ENCODE measurements at regions not wholly inside any gene's neighbourhood (a gene's known extent, or its start where the extent isn't known, plus 50 kb on each side); places are given as distances from the start of the nearest gene placed in this dataset.

- Histone ChIP-seq H3K9me2 (replicated peaks; ENCODE audit: low read length) (no peaks in the 10 kb centered on the region), H3K9me3 (ENCODE audit: low read length) (no peaks in the 10 kb centered on the region), H3K36me3 (ENCODE audit: low read depth, low read length) (no peaks in the 10 kb centered on the region), H3K27me3 (ENCODE audit: low read length) (no peaks in the 10 kb centered on the region), H3F3A (ENCODE audit: low read length, unreplicated experiment) (no peaks in the 10 kb centered on the region), H3K27ac (ENCODE audit: low read length) (no peak overlapping the region), H3K4me3 (ENCODE audit: low read length) (no peak overlapping the region), H3K9ac (ENCODE audit: low read length) (no peak overlapping the region), H4K20me1 (ENCODE audit: low read length) (no peaks in the 10 kb centered on the region), H3K79me2 (ENCODE audit: low read length) (no peaks in the 10 kb centered on the region), H2AFZ (ENCODE audit: low read length) (peak overlapping the region; percentile 28; the same call in 1 of the 2 replicates), H3K4me2 (ENCODE audit: low read length) (no peak overlapping the region), H3K4me1 (ENCODE audit: insufficient read depth, low read length) (no peaks in the 10 kb centered on the region)
- no peak for DNase-seq
- intact Hi-C loops (cut with micrococcal nuclease) = no loop called here
- TF ChIP-seq EZH2phosphoT487 (IDR thresholded peaks at IDR 0.05; ENCODE audit: borderline replicate concordance, low read length) = no peak
- TF ChIP-seq, protein P1, sequence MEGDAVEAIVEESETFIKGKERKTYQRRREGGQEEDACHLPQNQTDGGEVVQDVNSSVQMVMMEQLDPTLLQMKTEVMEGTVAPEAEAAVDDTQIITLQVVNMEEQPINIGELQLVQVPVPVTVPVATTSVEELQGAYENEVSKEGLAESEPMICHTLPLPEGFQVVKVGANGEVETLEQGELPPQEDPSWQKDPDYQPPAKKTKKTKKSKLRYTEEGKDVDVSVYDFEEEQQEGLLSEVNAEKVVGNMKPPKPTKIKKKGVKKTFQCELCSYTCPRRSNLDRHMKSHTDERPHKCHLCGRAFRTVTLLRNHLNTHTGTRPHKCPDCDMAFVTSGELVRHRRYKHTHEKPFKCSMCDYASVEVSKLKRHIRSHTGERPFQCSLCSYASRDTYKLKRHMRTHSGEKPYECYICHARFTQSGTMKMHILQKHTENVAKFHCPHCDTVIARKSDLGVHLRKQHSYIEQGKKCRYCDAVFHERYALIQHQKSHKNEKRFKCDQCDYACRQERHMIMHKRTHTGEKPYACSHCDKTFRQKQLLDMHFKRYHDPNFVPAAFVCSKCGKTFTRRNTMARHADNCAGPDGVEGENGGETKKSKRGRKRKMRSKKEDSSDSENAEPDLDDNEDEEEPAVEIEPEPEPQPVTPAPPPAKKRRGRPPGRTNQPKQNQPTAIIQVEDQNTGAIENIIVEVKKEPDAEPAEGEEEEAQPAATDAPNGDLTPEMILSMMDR (conservative IDR thresholded peaks at IDR 0.05; ENCODE audit: low read depth, low read length) = no peak
- no peak for TF ChIP-seq EZH2 (IDR thresholded peaks at IDR 0.05; ENCODE audit: low read length, unreplicated experiment)
- ChIA-PET POLR2A (ENCODE audit: unreplicated experiment) (no interaction called here), CTCF (no interaction called here)
- BruUV-seq (replicated peaks) = no TSS peak
- ATAC-seq = peak; percentile 27; the same call in 1 of the 2 replicates
Observed at GRCh38 chr18:64777556-64777955, 628.7 kb upstream of the LINC00305 start.

DNA sequence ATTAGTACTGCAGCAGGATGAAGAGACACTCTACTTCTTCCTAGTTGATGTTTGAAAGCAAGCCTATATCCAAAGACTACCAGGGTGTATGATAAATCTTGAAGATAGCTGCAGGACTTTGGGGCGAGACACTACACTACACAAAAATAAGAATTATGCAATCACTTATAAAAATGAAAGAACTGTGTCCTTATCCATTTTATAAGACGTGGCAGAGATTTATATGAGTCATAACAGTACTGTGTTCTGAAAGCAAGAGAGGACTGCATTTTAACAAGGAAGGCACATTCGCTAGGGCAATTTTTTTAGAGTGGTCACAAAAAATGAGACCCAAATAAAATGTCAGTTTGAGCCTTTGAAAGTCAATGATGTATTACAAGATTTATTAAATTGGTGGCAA, 617.0 kb upstream of the LINC00305 start:
- ChIA-PET CTCF (no interaction called here), POLR2A (ENCODE audit: unreplicated experiment) (no interaction called here)
- H3K79me2 ChIP-seq (ENCODE audit: low read length) = no peaks in the 10 kb centered on the region
- ATAC-seq = peak; percentile 70
- no peak overlapping the region for H3K9ac ChIP-seq (ENCODE audit: low read length)
- H3K4me2 ChIP-seq (ENCODE audit: low read length) = peak overlapping the region; percentile 31; the same call in 1 of the 2 replicates
- intact Hi-C loops (cut with micrococcal nuclease) = no loop called here
- H3K27me3 ChIP-seq (ENCODE audit: low read length) = no peaks in the 10 kb centered on the region
- no TSS peak for BruUV-seq (replicated peaks)
- no peaks in the 10 kb centered on the region for H3K9me2 ChIP-seq (replicated peaks; ENCODE audit: low read length)
- no peak overlapping the region for H3K4me3 ChIP-seq (ENCODE audit: low read length)
- peak; percentile 22 for DNase-seq
- TF ChIP-seq EZH2 (IDR thresholded peaks at IDR 0.05; ENCODE audit: low read length, unreplicated experiment) (no peak), EZH2phosphoT487 (IDR thresholded peaks at IDR 0.05; ENCODE audit: borderline replicate concordance, low read length) (no peak)
- TF ChIP-seq, protein P1 (conservative IDR thresholded peaks at IDR 0.05; ENCODE audit: low read depth, low read length) = no peak
- no peaks in the 10 kb centered on the region for H3K9me3 ChIP-seq (ENCODE audit: low read length)
- H3F3A ChIP-seq (ENCODE audit: low read length, unreplicated experiment) = no peaks in the 10 kb centered on the region
- H3K4me1 ChIP-seq (ENCODE audit: insufficient read depth, low read length) = no peaks in the 10 kb centered on the region
- 0 out of 2 replicates have a peak overlapping the region, but pooled peaks have one; percentile 58 for H2AFZ ChIP-seq (ENCODE audit: low read length)
- no peak overlapping the region for H3K27ac ChIP-seq (ENCODE audit: low read length)
- H3K36me3 ChIP-seq (ENCODE audit: low read depth, low read length) = no peaks in the 10 kb centered on the region
- H4K20me1 ChIP-seq (ENCODE audit: low read length) = no peaks in the 10 kb centered on the region

- Histone ChIP-seq H3K4me3 (ENCODE audit: low read length) (no peak overlapping the region), H3K27ac (ENCODE audit: low read length) (no peak overlapping the region), H3K4me1 (ENCODE audit: insufficient read depth, low read length) (no peaks in the 10 kb centered on the region), H3K9me3 (ENCODE audit: low read length) (no peaks in the 10 kb centered on the region), H3K4me2 (ENCODE audit: low read length) (no peak overlapping the region), H3K9me2 (replicated peaks; ENCODE audit: low read length) (no peaks in the 10 kb centered on the region), H3F3A (ENCODE audit: low read length, unreplicated experiment) (no peaks in the 10 kb centered on the region), H2AFZ (ENCODE audit: low read length) (no peak overlapping the region), H3K27me3 (ENCODE audit: low read length) (no peaks in the 10 kb centered on the region), H4K20me1 (ENCODE audit: low read length) (no peaks in the 10 kb centered on the region), H3K9ac (ENCODE audit: low read length) (no peak overlapping the region), H3K36me3 (ENCODE audit: low read depth, low read length) (no peaks in the 10 kb centered on the region), H3K79me2 (ENCODE audit: low read length) (no peaks in the 10 kb centered on the region)
- ChIA-PET POLR2A (ENCODE audit: unreplicated experiment) (no interaction called here), CTCF (no interaction called here)
- TF ChIP-seq EZH2 (IDR thresholded peaks at IDR 0.05; ENCODE audit: low read length, unreplicated experiment) (no peak), EZH2phosphoT487 (IDR thresholded peaks at IDR 0.05; ENCODE audit: borderline replicate concordance, low read length) (no peak)
- TF ChIP-seq, protein P1 (conservative IDR thresholded peaks at IDR 0.05; ENCODE audit: low read depth, low read length) = no peak
- DNase-seq = no peak
- no peak for ATAC-seq
- BruUV-seq (replicated peaks) = no TSS peak
- intact Hi-C loops (cut with micrococcal nuclease) = no loop called here
Observed at GRCh38 chr18:64752707-64753106, 603.8 kb upstream of the LINC00305 start.

All from PC-3 (cell line).